Sigmoid colon (tissue), 4 donors: ENCODE measurements at regions not wholly inside any gene's neighbourhood (a gene's known extent, or its start where the extent isn't known, plus 50 kb on each side); places are given as distances from the start of the nearest gene placed in this dataset.

Experiments used
- EP300 ChIP-seq, 4 donors: sonication (generic); formaldehyde crosslinking; IDR thresholded peaks; one replicate each; pipeline ENCODE4 v1.6.1; 2017; ENCODE audit warnings: antibody characterized with exemption in 4 of 4
- POLR2A ChIP-seq, 2 donors: fragments of 450-650 bp; IDR thresholded peaks; one replicate each; pipeline ENCODE4 v1.6.1; 2016; ENCODE audit warnings: antibody characterized with exemption in 2 of 2, mild to moderate bottlenecking in 2 of 2, moderate library complexity in 2 of 2
- TF ChIP-seq, protein P1 (sequence below), 4 experiments: fragments of 450-650 bp in 3 of 4; fragments of 200-600 bp in 1 of 4; IDR thresholded peaks; one replicate each; pipeline ENCODE4 v1.5.1; 2016 to 2019; ENCODE audit warnings: antibody characterized with exemption in 4 of 4, mild to moderate bottlenecking in 3 of 4, moderate library complexity in 2 of 4

DNA sequence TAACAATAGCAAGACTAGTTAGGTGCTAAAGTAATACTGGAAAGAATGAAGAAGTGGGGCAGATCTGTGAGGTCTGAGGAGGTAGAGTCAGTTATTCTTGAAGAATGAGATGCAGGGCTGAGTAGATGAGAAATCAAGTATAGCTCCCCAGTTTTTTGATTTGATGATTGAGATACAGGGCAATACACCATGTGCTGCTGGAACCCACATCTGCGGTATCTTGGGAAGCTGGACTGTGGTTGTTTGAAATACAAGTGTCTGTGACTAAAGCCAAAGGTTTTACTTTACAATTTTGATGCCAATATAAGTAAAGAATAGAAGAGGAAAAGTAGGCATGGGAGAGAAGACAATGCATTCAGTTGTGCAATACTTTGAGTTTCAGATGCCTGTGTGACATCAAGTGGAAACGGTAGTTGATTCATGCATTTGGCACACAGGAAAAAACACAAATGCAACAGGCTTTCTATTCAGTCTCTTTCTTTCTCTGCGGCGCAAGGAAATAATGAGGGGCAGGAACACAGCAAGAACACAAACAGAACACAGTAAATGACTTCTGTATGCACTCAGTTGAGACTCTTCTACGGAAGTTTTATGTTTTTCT lies 190.2 kb upstream of the SLC38A2 start:
- TF ChIP-seq, protein P1, sequence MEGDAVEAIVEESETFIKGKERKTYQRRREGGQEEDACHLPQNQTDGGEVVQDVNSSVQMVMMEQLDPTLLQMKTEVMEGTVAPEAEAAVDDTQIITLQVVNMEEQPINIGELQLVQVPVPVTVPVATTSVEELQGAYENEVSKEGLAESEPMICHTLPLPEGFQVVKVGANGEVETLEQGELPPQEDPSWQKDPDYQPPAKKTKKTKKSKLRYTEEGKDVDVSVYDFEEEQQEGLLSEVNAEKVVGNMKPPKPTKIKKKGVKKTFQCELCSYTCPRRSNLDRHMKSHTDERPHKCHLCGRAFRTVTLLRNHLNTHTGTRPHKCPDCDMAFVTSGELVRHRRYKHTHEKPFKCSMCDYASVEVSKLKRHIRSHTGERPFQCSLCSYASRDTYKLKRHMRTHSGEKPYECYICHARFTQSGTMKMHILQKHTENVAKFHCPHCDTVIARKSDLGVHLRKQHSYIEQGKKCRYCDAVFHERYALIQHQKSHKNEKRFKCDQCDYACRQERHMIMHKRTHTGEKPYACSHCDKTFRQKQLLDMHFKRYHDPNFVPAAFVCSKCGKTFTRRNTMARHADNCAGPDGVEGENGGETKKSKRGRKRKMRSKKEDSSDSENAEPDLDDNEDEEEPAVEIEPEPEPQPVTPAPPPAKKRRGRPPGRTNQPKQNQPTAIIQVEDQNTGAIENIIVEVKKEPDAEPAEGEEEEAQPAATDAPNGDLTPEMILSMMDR (IDR thresholded peaks at IDR 0.05) = no peak
- peak in 2 of 4 donors; percentile 42 to 43 for TF ChIP-seq EP300 (IDR thresholded peaks at IDR 0.05)
- TF ChIP-seq POLR2A (IDR thresholded peaks at IDR 0.05) = no peak
